Rectal smooth muscle tissue (tissue), 1 donor: ENCODE measurements at regions not wholly inside any gene's neighbourhood (a gene's known extent, or its start where the extent isn't known, plus 50 kb on each side); places are given as distances from the start of the nearest gene placed in this dataset.

Experiments used
- H3K27ac ChIP-seq: one replicate; pipeline ENCODE4 v1.7.0; 2013; ENCODE audit warnings: low read depth, low read length, inconsistent platforms
- H3K27me3 ChIP-seq: one replicate; pipeline ENCODE4 v1.7.0; 2013; ENCODE audit warnings: low read length; ENCODE audit not compliant: control insufficient read depth, insufficient read depth
- H3K36me3 ChIP-seq: one replicate; pipeline ENCODE4 v1.7.0; 2013; ENCODE audit warnings: low read length; ENCODE audit not compliant: control insufficient read depth, insufficient read depth
- H3K4me1 ChIP-seq: one replicate; pipeline ENCODE4 v1.7.0; 2013; ENCODE audit warnings: low read length; ENCODE audit not compliant: control insufficient read depth, insufficient read depth
- H3K4me3 ChIP-seq: one replicate; pipeline ENCODE4 v1.7.0; 2013; ENCODE audit warnings: low read length
- H3K9ac ChIP-seq: one replicate; pipeline ENCODE4 v1.7.0; 2013; ENCODE audit warnings: low read length

DNA sequence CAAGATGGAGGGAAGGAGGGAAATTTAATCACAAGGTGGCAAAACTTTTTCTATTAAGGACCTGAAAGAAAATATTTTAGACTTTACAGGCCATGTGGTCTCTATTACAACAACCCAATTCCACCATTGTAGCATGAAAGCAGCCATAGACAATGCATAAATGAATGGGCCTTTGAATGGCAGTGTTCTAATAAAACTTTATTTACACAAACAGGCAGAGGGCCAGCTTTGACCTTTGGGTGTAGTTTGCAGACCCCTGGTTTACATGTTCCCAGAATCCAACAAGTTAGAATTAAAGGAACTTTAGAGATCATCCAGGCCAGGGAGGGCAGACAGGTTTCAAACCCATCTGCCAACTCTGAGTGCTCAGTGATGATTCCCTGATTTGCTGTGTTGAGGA is 95.2 kb downstream of the BANF2 start:
- Histone ChIP-seq H3K36me3 (no peaks in the 10 kb centered on the region), H3K4me1 (no peaks in the 10 kb centered on the region), H3K9ac (no peak overlapping the region), H3K27me3 (no peaks in the 10 kb centered on the region), H3K4me3 (no peak overlapping the region), H3K27ac (peak overlapping the region; percentile 4)

GRCh38 chr20:17794400-17794799 is 94.6 kb downstream of the BANF2 start:
- Histone ChIP-seq H3K4me1 (no peaks in the 10 kb centered on the region), H3K36me3 (no peaks in the 10 kb centered on the region), H3K4me3 (no peak overlapping the region), H3K9ac (no peak overlapping the region), H3K27me3 (no peaks in the 10 kb centered on the region), H3K27ac (no peak overlapping the region)

GRCh38 chr20:17793986-17794385 is 94.2 kb downstream of the BANF2 start:
- Histone ChIP-seq H3K36me3 (no peaks in the 10 kb centered on the region), H3K4me3 (no peak overlapping the region), H3K27ac (no peak overlapping the region), H3K9ac (no peak overlapping the region), H3K27me3 (no peaks in the 10 kb centered on the region), H3K4me1 (no peaks in the 10 kb centered on the region)

DNA sequence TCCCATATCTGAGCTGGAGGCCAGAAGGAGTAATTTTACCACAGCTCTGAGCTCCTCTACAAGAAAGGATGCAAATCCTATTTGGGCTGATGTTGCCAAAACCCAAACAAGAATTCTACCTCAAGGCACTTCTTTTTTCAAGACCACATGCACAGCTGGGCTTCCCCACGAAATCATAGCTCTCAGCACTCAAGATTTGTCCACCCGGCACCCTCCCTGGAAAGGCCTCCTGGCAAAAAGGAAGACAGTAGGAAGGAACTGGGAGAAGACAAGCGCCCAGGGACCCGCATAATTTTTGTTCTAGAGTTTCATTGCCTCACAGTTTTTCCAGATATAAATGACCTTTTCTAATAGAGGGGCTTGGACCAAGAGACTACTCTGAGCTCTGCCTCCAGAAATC is 90.5 kb downstream of the BANF2 start:
- H3K27ac ChIP-seq: no peak overlapping the region

GRCh38 chr20:17787816-17788215 is 88.0 kb downstream of the BANF2 start:
- H3K27me3 ChIP-seq: no peaks in the 10 kb centered on the region
- H3K9ac ChIP-seq: no peak overlapping the region
- peaks cover 2% of the 10 kb centered on the region for H3K4me1 ChIP-seq
- no peak overlapping the region for H3K4me3 ChIP-seq
- no peaks in the 10 kb centered on the region for H3K36me3 ChIP-seq
- no peak overlapping the region for H3K27ac ChIP-seq

More for the DNA sequence above, 90.5 kb downstream of the BANF2 start:
- H3K36me3 ChIP-seq: no peaks in the 10 kb centered on the region
- no peak overlapping the region for H3K9ac ChIP-seq
- H3K4me1 ChIP-seq: peaks cover 2% of the 10 kb centered on the region
- H3K27me3 ChIP-seq: no peaks in the 10 kb centered on the region
- no peak overlapping the region for H3K4me3 ChIP-seq

- Histone ChIP-seq H3K9ac (no peak overlapping the region), H3K27me3 (no peaks in the 10 kb centered on the region), H3K27ac (no peak overlapping the region), H3K4me1 (peaks cover 2% of the 10 kb centered on the region), H3K4me3 (no peak overlapping the region), H3K36me3 (no peaks in the 10 kb centered on the region)
Measured at GRCh38 chr20:17786221-17786718, 86.5 kb downstream of the BANF2 start.
